Colonic mucosa (tissue), 4 donors: ENCODE measurements at regions not wholly inside any gene's neighbourhood (a gene's known extent, or its start where the extent isn't known, plus 50 kb on each side); places are given as distances from the start of the nearest gene placed in this dataset.

Experiments
- DNase-seq: peaks from one replicate; pipeline ENCODE4 v3.0.0-alpha.2; 2020
- H3K27ac ChIP-seq: fragments of 200-600 bp; one replicate; pipeline ENCODE4 v1.8.0; 2021
- H3K27me3 ChIP-seq: fragments of 200-600 bp; one replicate; pipeline ENCODE4 v1.8.0; 2021
- H3K36me3 ChIP-seq: fragments of 200-600 bp; one replicate; pipeline ENCODE4 v1.8.0; 2021
- H3K4me1 ChIP-seq: fragments of 200-600 bp; one replicate; pipeline ENCODE4 v1.8.0; 2021; ENCODE audit warnings: mild to moderate bottlenecking
- H3K4me3 ChIP-seq: fragments of 200-600 bp; one replicate; pipeline ENCODE4 v1.8.0; 2021
- H3K9ac ChIP-seq, 2 donors: one replicate each; pipeline ENCODE4 v1.7.0; 2013; ENCODE audit warnings: control low read depth in 2 of 2, low read depth in 2 of 2, low read length in 2 of 2
- H3K9me3 ChIP-seq: fragments of 200-600 bp; one replicate; pipeline ENCODE4 v1.8.0; 2021
- CTCF ChIP-seq: fragments of 200-600 bp; IDR thresholded peaks from one replicate; pipeline ENCODE4 v1.8.0; 2022; ENCODE audit warnings: antibody characterized with exemption, mild to moderate bottlenecking
- intact Hi-C: fragments of 100-400 bp; cut with DNase I; formaldehyde crosslinking; loops from one replicate; pipeline ENCODE4 v1.14.1; 2022
- donor health status: healthy.
- donor health status: DM: no; HTN: no; CAD: no.
- donor health status: DM: no; HTN: no; CAD: no.

GRCh38 chr12:30145684-30146032 is 361.9 kb upstream of the TMTC1 start:
- DNase-seq, result no peak
- intact Hi-C loops, result no loop called here
- no peak overlapping the region for H3K4me3 ChIP-seq
- no peaks in the 10 kb centered on the region for H3K27me3 ChIP-seq
- no peak overlapping the region for H3K9ac ChIP-seq
- no peak for TF ChIP-seq CTCF
- H3K36me3 ChIP-seq, result no peaks in the 10 kb centered on the region
- H3K9me3 ChIP-seq, result no peaks in the 10 kb centered on the region
- no peak overlapping the region for H3K27ac ChIP-seq
- no peaks in the 10 kb centered on the region for H3K4me1 ChIP-seq

DNA sequence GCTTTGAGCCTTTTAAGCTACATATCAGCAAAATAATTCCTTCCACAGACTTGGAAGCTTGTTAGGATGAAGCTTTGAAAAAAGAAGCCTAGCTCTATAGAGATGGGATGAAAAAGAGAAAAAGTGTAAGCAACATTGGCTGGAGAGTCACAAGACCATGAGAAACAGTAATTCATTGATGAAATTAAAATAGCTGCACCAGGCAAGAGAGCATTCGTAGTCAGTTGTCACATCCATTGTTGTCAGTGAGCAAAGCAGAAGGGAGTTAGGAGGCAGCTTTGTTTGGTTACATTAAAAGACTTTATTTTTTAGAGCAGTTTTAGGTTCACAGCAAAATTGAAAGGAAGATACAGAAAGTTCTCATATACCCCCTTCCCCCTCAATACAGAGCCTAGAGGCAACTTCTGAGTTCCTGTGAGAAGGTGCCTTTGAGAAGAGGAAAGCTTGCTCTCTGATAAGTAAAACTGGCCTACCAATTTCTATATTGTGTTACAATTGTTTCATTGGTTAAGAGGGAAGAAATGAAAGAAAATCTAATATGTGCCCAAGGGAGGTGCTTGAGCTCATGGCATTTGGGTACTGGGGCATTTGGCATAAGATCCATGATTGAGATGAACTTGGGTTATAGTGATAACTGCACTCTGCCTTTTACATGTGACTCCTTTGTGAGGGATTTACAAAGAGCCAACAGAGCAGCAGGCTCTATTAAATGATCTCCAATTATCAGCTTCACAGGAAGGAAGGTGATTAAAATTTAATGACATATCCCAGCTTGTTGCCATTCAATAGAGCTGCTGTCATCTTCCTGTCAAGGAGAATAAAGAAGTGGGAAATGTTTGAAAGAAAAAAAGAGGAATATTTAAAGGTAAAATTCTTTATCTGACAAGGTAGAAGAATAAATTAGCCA is 361.3 kb upstream of the TMTC1 start:
- H3K4me1 ChIP-seq, result no peaks in the 10 kb centered on the region
- DNase-seq, result no peak
- no peaks in the 10 kb centered on the region for H3K27me3 ChIP-seq
- no peak overlapping the region for H3K4me3 ChIP-seq
- no peak overlapping the region for H3K9ac ChIP-seq
- intact Hi-C loops, result no loop called here
- no peak for TF ChIP-seq CTCF
- no peak overlapping the region for H3K27ac ChIP-seq
- H3K9me3 ChIP-seq, result no peaks in the 10 kb centered on the region
- no peaks in the 10 kb centered on the region for H3K36me3 ChIP-seq

DNA sequence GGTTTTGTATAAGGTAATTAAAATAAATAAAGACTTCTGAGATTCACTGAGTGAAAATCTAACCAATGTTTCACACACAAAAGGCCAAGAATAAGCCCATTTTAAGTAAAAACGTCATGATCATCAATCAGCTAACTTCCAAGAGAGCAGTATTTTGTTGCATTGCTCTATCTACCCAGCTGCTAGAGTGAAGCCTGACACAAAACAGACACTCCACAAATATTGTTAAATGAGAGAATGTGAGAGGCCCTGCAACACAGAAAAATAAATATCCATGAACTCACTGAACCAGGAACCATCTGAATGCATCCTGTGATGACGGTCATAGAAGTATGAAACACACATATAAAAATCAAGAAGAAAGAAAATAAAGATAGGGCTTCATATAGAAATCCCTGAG is 358.6 kb upstream of the TMTC1 start:
- Histone ChIP-seq H3K27ac (no peak overlapping the region), H3K27me3 (no peaks in the 10 kb centered on the region), H3K9me3 (no peaks in the 10 kb centered on the region), H3K36me3 (no peaks in the 10 kb centered on the region), H3K4me3 (no peak overlapping the region), H3K4me1 (no peaks in the 10 kb centered on the region), H3K9ac (no peak overlapping the region)
- no peak for DNase-seq
- no peak for TF ChIP-seq CTCF
- intact Hi-C loops, result no loop called here

DNA sequence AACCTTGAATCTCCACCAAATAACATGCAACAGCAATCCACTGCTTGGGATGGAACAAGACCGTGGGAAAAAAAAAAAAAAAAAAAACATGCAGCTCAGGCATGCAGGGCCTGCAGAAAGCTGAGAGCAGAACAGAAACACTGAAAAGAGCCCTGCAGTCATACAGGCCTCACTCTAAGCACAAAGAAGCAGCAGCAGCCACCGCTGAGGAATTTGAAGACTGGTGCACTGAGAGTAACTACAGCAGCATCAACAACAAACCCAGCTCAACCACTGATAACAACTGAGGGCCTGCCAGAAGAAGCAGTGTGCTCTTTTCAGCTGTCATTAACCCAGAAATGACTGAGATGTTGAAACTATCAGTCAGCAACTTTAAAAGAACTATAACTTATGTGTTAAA is 354.7 kb upstream of the TMTC1 start:
- DNase-seq, result no peak

DNA sequence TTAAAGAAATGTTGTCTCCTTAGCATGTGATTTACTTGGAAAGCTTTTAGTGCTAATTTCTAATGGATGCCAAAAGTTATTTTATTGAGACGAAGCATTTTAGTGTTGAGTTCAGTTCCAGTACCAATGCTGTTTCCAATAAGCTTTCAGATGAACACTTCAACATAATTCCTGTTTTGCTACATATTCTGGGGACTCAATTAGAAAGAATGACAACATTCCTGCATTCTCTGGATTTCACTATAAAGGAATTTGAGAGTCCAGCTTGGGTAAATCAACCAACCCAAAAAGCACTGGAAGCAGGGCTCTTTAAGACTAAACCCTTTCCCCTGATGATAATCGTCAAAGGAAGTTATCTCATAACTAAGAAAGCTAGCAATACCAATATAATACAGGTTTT is 353.0 kb upstream of the TMTC1 start:
- DNase-seq, result no peak
- Histone ChIP-seq H3K9me3 (no peaks in the 10 kb centered on the region), H3K4me1 (no peaks in the 10 kb centered on the region), H3K27me3 (no peaks in the 10 kb centered on the region), H3K4me3 (no peak overlapping the region), H3K36me3 (no peaks in the 10 kb centered on the region), H3K9ac (no peak overlapping the region), H3K27ac (no peak overlapping the region)
- no peak for TF ChIP-seq CTCF
- intact Hi-C loops, result no loop called here

More for the DNA sequence above, 354.7 kb upstream of the TMTC1 start:
- intact Hi-C loops, result no loop called here
- TF ChIP-seq CTCF, result no peak
- no peaks in the 10 kb centered on the region for H3K27me3 ChIP-seq
- H3K9ac ChIP-seq, result no peak overlapping the region
- H3K4me1 ChIP-seq, result no peaks in the 10 kb centered on the region
- no peak overlapping the region for H3K4me3 ChIP-seq
- H3K9me3 ChIP-seq, result no peaks in the 10 kb centered on the region
- no peak overlapping the region for H3K27ac ChIP-seq
- no peaks in the 10 kb centered on the region for H3K36me3 ChIP-seq
